ENCODE measurements at regions not wholly inside any gene's neighbourhood (a gene's known extent, or its start where the extent isn't known, plus 50 kb on each side); places are given as distances from the start of the nearest gene placed in this dataset.
A peak's percentile ranks its signal among the peaks of the same experiment; 100 is the strongest.

DNA sequence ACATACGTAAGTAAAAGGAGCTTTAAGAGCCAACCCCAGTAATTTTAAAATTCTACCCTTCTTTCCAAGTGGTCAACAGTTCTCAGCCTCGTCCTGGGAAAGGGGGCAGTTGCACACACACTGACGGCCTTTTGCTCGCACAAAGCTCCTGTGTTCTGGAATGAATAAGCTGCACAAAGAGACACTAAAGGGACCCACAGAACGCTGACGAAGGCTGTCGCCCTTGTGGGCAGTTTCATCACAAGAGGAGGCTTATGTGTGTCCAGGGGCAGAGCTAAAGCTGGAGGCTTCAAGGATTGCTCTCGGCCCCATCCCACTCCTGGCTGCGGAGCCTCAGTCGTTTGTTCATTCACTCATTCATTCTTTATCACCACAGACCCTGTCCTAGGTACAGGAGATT is 67.0 kb upstream of the NEK6 start:
- no peak overlapping the region for H2AFZ ChIP-seq (ENCODE audit: low read length)
- H4K91ac ChIP-seq (ENCODE audit: low read depth, low read length, poor library complexity) = no peak overlapping the region
- H3K9me3 ChIP-seq (replicated peaks in 1 of 2; ENCODE audit: control insufficient read depth in 2 of 2, insufficient read depth in 1 of 2, low read depth in 1 of 2, low read length in 2 of 2) = no peaks in the 10 kb centered on the region
- peak overlapping the region; percentile 59 for H3K18ac ChIP-seq (ENCODE audit: low read length)
- no peak overlapping the region for H3K4me2 ChIP-seq (ENCODE audit: insufficient read depth, low read length, poor library complexity, severe bottlenecking)
- no peak overlapping the region for H3K14ac ChIP-seq (ENCODE audit: low read length)
- H3K4ac ChIP-seq (ENCODE audit: low read length) = no peak overlapping the region
- no peak overlapping the region for H3K27ac ChIP-seq (replicated peaks; ENCODE audit: low read length)
- H2AK5ac ChIP-seq (ENCODE audit: low read depth, low read length) = no peak overlapping the region
- no peak overlapping the region for H2BK120ac ChIP-seq (ENCODE audit: low read depth, low read length)
- H2BK5ac ChIP-seq (ENCODE audit: low read length) = no peak overlapping the region
- H3K9ac ChIP-seq (ENCODE audit: low read depth, low read length, poor library complexity) = no peak overlapping the region
- H3K27me3 ChIP-seq (ENCODE audit: control insufficient read depth in 3 of 3, insufficient read depth in 3 of 3, low read depth in 1 of 3, low read length in 3 of 3) = peaks cover 0 to 14% (median 0%) of the 10 kb centered on the region in 3 experiments
- no peak for DNase-seq (ENCODE audit: low spot score)
- no CpG with 5 or more reads among the region's 10 CpGs for WGBS, 2 donors (ENCODE audit: extremely low coverage in 2 of 2, insufficient read length in 2 of 2, insufficient replicate concordance in 1 of 2)
- no peak overlapping the region for H3K23ac ChIP-seq (ENCODE audit: low read depth, low read length, poor library complexity)
- no peak overlapping the region for H4K8ac ChIP-seq (ENCODE audit: low read depth, low read length)
- H3K36me3 ChIP-seq (replicated peaks in 1 of 2; ENCODE audit: control insufficient read depth in 2 of 2, insufficient read depth in 2 of 2, low read length in 2 of 2) = no peaks in the 10 kb centered on the region
- peaks cover 0 to 8% of the 10 kb centered on the region in 2 donors for H3K4me1 ChIP-seq (ENCODE audit: control insufficient read depth in 2 of 2, insufficient read depth in 1 of 2, low read depth in 1 of 2, low read length in 2 of 2)
- no peak overlapping the region for H2BK15ac ChIP-seq (ENCODE audit: low read length)
- no peak overlapping the region for H3K4me3 ChIP-seq (ENCODE audit: low read length in 2 of 2)
- no peak overlapping the region for H2BK12ac ChIP-seq (ENCODE audit: low read length)
- no peaks in the 10 kb centered on the region for H3K79me1 ChIP-seq (ENCODE audit: low read depth, low read length)

DNA sequence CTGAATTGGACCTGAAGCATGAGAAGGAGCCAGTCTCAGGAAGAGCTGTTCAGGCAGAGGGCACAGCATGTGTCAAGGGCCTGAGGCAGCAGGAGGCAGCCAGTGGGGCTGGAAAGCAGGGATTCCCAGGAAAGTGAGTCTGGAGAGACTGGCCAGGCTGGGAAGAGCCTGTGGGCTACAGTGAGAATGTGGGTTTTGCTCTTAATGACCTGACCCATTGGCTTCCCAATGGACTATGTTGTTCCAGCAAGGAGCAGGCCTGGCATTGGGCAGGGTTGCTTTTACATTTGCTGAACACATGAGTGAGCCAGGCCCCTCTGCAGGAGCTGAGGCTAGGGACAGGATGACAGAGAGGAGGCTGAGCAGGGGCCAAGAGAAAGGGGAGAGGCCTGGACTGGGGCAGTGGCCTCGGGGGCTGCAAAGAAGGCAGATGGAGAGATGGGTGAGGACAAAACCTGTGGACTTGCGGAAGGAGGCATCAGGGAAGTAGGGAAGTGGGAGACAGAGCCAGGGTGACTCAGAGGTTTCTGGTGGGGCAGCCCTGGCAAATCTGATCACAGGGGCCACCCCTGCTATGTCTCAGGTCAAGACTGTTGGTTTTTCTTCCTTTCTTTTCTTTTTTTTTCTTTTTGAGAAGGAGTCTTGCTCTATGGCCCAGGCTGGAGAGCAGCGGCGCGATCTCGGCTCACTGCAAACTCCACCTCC is 65.9 kb upstream of the NEK6 start:
- WGBS, 2 donors (ENCODE audit: extremely low coverage in 2 of 2, insufficient read length in 2 of 2, insufficient replicate concordance in 1 of 2) = no CpG with 5 or more reads among the region's 6 CpGs
- H3K4me1 ChIP-seq (ENCODE audit: control insufficient read depth in 2 of 2, insufficient read depth in 1 of 2, low read depth in 1 of 2, low read length in 2 of 2) = peaks cover 0 to 8% of the 10 kb centered on the region in 2 donors
- H3K27me3 ChIP-seq (ENCODE audit: control insufficient read depth in 3 of 3, insufficient read depth in 3 of 3, low read depth in 1 of 3, low read length in 3 of 3) = peaks cover 0 to 13% (median 0%) of the 10 kb centered on the region in 3 experiments
- H2BK12ac ChIP-seq (ENCODE audit: low read length) = peak overlapping the region; percentile 18
- H3K23ac ChIP-seq (ENCODE audit: low read depth, low read length, poor library complexity) = no peak overlapping the region
- no peak overlapping the region for H4K91ac ChIP-seq (ENCODE audit: low read depth, low read length, poor library complexity)
- H3K18ac ChIP-seq (ENCODE audit: low read length) = peak overlapping the region; percentile 20
- H2BK15ac ChIP-seq (ENCODE audit: low read length) = peak overlapping the region; percentile 44
- H2AFZ ChIP-seq (ENCODE audit: low read length) = no peak overlapping the region
- H2BK5ac ChIP-seq (ENCODE audit: low read length) = no peak overlapping the region
- no peak overlapping the region for H3K9ac ChIP-seq (ENCODE audit: low read depth, low read length, poor library complexity)
- DNase-seq (ENCODE audit: low spot score) = no peak
- no peak overlapping the region for H3K4me2 ChIP-seq (ENCODE audit: insufficient read depth, low read length, poor library complexity, severe bottlenecking)
- H3K27ac ChIP-seq (replicated peaks; ENCODE audit: low read length) = no peak overlapping the region
- no peak overlapping the region for H4K8ac ChIP-seq (ENCODE audit: low read depth, low read length)
- H3K79me1 ChIP-seq (ENCODE audit: low read depth, low read length) = no peaks in the 10 kb centered on the region
- H3K4me3 ChIP-seq (ENCODE audit: low read length in 2 of 2) = no peak overlapping the region
- no peak overlapping the region for H2BK120ac ChIP-seq (ENCODE audit: low read depth, low read length)
- H3K4ac ChIP-seq (ENCODE audit: low read length) = no peak overlapping the region
- H3K9me3 ChIP-seq (replicated peaks in 1 of 2; ENCODE audit: control insufficient read depth in 2 of 2, insufficient read depth in 1 of 2, low read depth in 1 of 2, low read length in 2 of 2) = no peaks in the 10 kb centered on the region
- no peak overlapping the region for H3K14ac ChIP-seq (ENCODE audit: low read length)
- peak overlapping the region; percentile 89 for H2AK5ac ChIP-seq (ENCODE audit: low read depth, low read length)
- no peaks in the 10 kb centered on the region for H3K36me3 ChIP-seq (replicated peaks in 1 of 2; ENCODE audit: control insufficient read depth in 2 of 2, insufficient read depth in 2 of 2, low read length in 2 of 2)

DNA sequence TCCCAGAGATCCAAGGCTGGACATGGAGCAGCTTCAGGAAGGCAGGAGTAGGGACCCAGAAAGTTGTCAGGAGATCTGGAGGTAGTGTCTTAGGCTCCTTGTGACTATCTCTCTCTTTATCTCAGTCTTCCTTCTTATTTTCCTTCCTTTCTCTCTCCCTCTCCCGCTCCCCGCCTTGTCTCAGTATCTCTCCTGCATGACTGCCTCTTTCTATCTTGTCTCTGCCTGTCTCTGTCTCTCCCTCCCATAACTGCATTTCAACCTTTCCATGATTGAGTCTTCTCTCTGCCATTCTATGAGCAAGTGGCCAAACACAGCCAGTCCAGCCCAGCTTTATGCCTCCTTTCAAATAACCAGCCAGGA is 61.0 kb upstream of the NEK6 start:
- no peak overlapping the region for H2BK120ac ChIP-seq (ENCODE audit: low read depth, low read length)
- no peaks in the 10 kb centered on the region for H3K4me1 ChIP-seq (ENCODE audit: control insufficient read depth in 2 of 2, insufficient read depth in 1 of 2, low read depth in 1 of 2, low read length in 2 of 2)
- H3K4ac ChIP-seq (ENCODE audit: low read length) = no peak overlapping the region
- no peak overlapping the region for H3K27ac ChIP-seq (replicated peaks; ENCODE audit: low read length)
- no peak overlapping the region for H2AFZ ChIP-seq (ENCODE audit: low read length)
- H3K23ac ChIP-seq (ENCODE audit: low read depth, low read length, poor library complexity) = no peak overlapping the region
- no peaks in the 10 kb centered on the region for H3K79me1 ChIP-seq (ENCODE audit: low read depth, low read length)
- WGBS, 2 donors (ENCODE audit: extremely low coverage in 2 of 2, insufficient read length in 2 of 2, insufficient replicate concordance in 1 of 2) = no CpG with 5 or more reads among the region's 2 CpGs
- H4K8ac ChIP-seq (ENCODE audit: low read depth, low read length) = no peak overlapping the region
- H3K14ac ChIP-seq (ENCODE audit: low read length) = no peak overlapping the region
- H2AK5ac ChIP-seq (ENCODE audit: low read depth, low read length) = no peak overlapping the region
- H3K18ac ChIP-seq (ENCODE audit: low read length) = no peak overlapping the region
- no peak overlapping the region for H2BK12ac ChIP-seq (ENCODE audit: low read length)
- H2BK15ac ChIP-seq (ENCODE audit: low read length) = no peak overlapping the region
- no peak for DNase-seq (ENCODE audit: low spot score)
- H3K27me3 ChIP-seq (ENCODE audit: control insufficient read depth in 3 of 3, insufficient read depth in 3 of 3, low read depth in 1 of 3, low read length in 3 of 3) = peaks cover 0 to 2% (median 0%) of the 10 kb centered on the region in 3 experiments
- H3K9ac ChIP-seq (ENCODE audit: low read depth, low read length, poor library complexity) = no peak overlapping the region
- no peak overlapping the region for H4K91ac ChIP-seq (ENCODE audit: low read depth, low read length, poor library complexity)
- no peak overlapping the region for H3K4me3 ChIP-seq (ENCODE audit: low read length in 2 of 2)
- H2BK5ac ChIP-seq (ENCODE audit: low read length) = no peak overlapping the region
- no peaks in the 10 kb centered on the region for H3K36me3 ChIP-seq (replicated peaks in 1 of 2; ENCODE audit: control insufficient read depth in 2 of 2, insufficient read depth in 2 of 2, low read length in 2 of 2)
- no peaks in the 10 kb centered on the region for H3K9me3 ChIP-seq (replicated peaks in 1 of 2; ENCODE audit: control insufficient read depth in 2 of 2, insufficient read depth in 1 of 2, low read depth in 1 of 2, low read length in 2 of 2)
- H3K4me2 ChIP-seq (ENCODE audit: insufficient read depth, low read length, poor library complexity, severe bottlenecking) = no peak overlapping the region

DNA sequence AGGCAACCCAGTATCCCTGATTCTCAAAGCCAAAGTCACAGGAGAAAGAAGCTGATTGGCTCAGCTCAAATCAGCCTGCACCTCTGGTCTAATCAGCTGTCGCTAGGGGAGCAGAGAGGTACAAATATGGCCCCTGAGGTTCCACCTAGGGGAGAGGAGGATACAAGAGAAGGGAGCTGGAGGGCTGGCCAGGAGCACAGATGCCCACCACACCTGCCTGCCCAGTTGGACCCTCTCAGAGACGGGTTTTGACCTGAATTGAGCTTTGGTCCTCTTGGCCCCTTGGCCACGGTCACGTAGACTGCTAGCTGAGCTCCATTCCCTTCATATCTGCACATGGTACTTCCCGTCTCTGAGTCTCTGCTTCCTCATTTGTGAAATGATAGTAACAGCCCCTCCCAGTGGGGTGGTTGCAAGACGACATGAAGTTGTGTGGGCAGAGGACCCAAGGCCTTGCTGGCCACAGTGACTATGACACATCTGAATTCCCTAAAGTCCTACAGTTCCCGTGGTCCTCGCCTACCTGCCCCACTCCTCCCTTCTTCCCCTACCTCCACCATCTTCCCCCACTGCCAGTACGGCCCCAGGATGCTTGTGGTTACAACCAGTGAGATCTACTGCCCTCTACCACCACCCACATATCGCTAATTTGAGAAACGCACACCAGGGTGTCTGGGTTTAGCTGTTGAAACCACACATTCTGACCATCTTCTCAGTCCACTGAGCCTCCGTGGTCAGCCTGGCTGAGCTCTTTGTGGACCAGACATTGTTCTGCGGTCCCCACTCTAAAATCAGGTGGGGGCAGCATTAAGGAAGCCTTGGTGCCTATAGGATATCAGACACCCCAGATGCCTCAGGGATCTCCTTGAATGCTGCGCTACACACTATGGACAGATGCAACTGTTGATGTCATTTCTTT is 60.3 kb upstream of the NEK6 start:
- no peak overlapping the region for H3K14ac ChIP-seq (ENCODE audit: low read length)
- no CpG with 5 or more reads among the region's 14 CpGs for WGBS, 2 donors (ENCODE audit: extremely low coverage in 2 of 2, insufficient read length in 2 of 2, insufficient replicate concordance in 1 of 2)

More for the DNA sequence above, 60.3 kb upstream of the NEK6 start:
- Histone ChIP-seq H3K36me3 (replicated peaks in 1 of 2; ENCODE audit: control insufficient read depth in 2 of 2, insufficient read depth in 2 of 2, low read length in 2 of 2) (no peaks in the 10 kb centered on the region), H3K4ac (ENCODE audit: low read length) (no peak overlapping the region), H3K9ac (ENCODE audit: low read depth, low read length, poor library complexity) (no peak overlapping the region), H3K4me2 (ENCODE audit: insufficient read depth, low read length, poor library complexity, severe bottlenecking) (no peak overlapping the region), H2BK12ac (ENCODE audit: low read length) (no peak overlapping the region), H2BK15ac (ENCODE audit: low read length) (no peak overlapping the region), H2AK5ac (ENCODE audit: low read depth, low read length) (no peak overlapping the region), H3K4me3 (ENCODE audit: low read length in 2 of 2) (peak overlapping the region in 1 of 2 donors; percentile 47), H3K79me1 (ENCODE audit: low read depth, low read length) (no peaks in the 10 kb centered on the region), H2BK5ac (ENCODE audit: low read length) (no peak overlapping the region), H3K9me3 (replicated peaks in 1 of 2; ENCODE audit: control insufficient read depth in 2 of 2, insufficient read depth in 1 of 2, low read depth in 1 of 2, low read length in 2 of 2) (no peaks in the 10 kb centered on the region), H3K27ac (replicated peaks; ENCODE audit: low read length) (no peak overlapping the region), H3K23ac (ENCODE audit: low read depth, low read length, poor library complexity) (no peak overlapping the region), H2BK120ac (ENCODE audit: low read depth, low read length) (no peak overlapping the region), H3K18ac (ENCODE audit: low read length) (no peak overlapping the region), H2AFZ (ENCODE audit: low read length) (no peak overlapping the region), H3K27me3 (ENCODE audit: control insufficient read depth in 3 of 3, insufficient read depth in 3 of 3, low read depth in 1 of 3, low read length in 3 of 3) (no peaks in the 10 kb centered on the region), H4K8ac (ENCODE audit: low read depth, low read length) (no peak overlapping the region), H4K91ac (ENCODE audit: low read depth, low read length, poor library complexity) (no peak overlapping the region), H3K4me1 (ENCODE audit: control insufficient read depth in 2 of 2, insufficient read depth in 1 of 2, low read depth in 1 of 2, low read length in 2 of 2) (no peaks in the 10 kb centered on the region)
- DNase-seq (ENCODE audit: low spot score) = no peak

All from neuronal stem cell (in vitro differentiated cells).